Activated naive CD4-positive, alpha-beta T cell treated with anti-CD3 and anti-CD28 coated beads, Interleukin-2, amount 10 ng/mL, durations not matched to agents 7 days and 5 days (primary cell): ENCODE measurements at regions not wholly inside any gene's neighbourhood (a gene's known extent, or its start where the extent isn't known, plus 50 kb on each side); places are given as distances from the start of the nearest gene placed in this dataset.

Experiments
- CTCF ChIA-PET: fragments of 350-600 bp; sonication (Branson Sonifier 250); formaldehyde crosslinking; loops from one replicate; lab custom pipeline; 2021; ENCODE audit warnings: antibody characterized with exemption; lab: Charles Lee
- DNase-seq: peaks from one replicate; pipeline ENCODE4 v3.0.0-alpha.2; 2020
- H3K27ac Mint-ChIP-seq: one replicate; pipeline ENCODE4 v1.8.0; 2021; ENCODE audit warnings: mild to moderate bottlenecking, moderate library complexity, mixed read lengths
- H3K27me3 Mint-ChIP-seq: one replicate; pipeline ENCODE4 v1.8.0; 2021; ENCODE audit warnings: mild to moderate bottlenecking, mixed read lengths
- H3K36me3 Mint-ChIP-seq: one replicate; pipeline ENCODE4 v1.8.0; 2021; ENCODE audit warnings: mixed read lengths
- H3K4me1 Mint-ChIP-seq: one replicate; pipeline ENCODE4 v1.8.0; 2021; ENCODE audit warnings: mixed read lengths
- H3K4me3 Mint-ChIP-seq: one replicate; pipeline ENCODE4 v1.8.0; 2021; ENCODE audit warnings: mild to moderate bottlenecking, moderate library complexity, mixed read lengths
- H3K9me3 Mint-ChIP-seq: one replicate; pipeline ENCODE4 v1.8.0; 2021; ENCODE audit warnings: mixed read lengths

- CTCF ChIA-PET = no interaction called here
- peak; percentile 75 for DNase-seq
- Mint-ChIP-seq H3K27ac (no peak overlapping the region), H3K4me1 (peaks cover 11% of the 10 kb centered on the region), H3K4me3 (peak overlapping the region; percentile 62), H3K36me3 (no peaks in the 10 kb centered on the region), H3K27me3 (peaks cover 23% of the 10 kb centered on the region), H3K9me3 (no peaks in the 10 kb centered on the region)
These were observed 66.2 kb upstream of the IRF2BP2 start for GRCh38 chr1:234676103-234676594.

- peaks cover 23% of the 10 kb centered on the region for H3K27me3 Mint-ChIP-seq
- H3K4me1 Mint-ChIP-seq = peaks cover 11% of the 10 kb centered on the region
- no peaks in the 10 kb centered on the region for H3K9me3 Mint-ChIP-seq
- no peak for DNase-seq
- H3K27ac Mint-ChIP-seq = peak overlapping the region; percentile 1
- H3K4me3 Mint-ChIP-seq = peak overlapping the region; percentile 62
- CTCF ChIA-PET = no interaction called here
- H3K36me3 Mint-ChIP-seq = no peaks in the 10 kb centered on the region
These were observed 65.6 kb upstream of the IRF2BP2 start for GRCh38 chr1:234675572-234675971.

GRCh38 chr1:234675006-234675405 lies 65.0 kb upstream of the IRF2BP2 start:
- CTCF ChIA-PET = no interaction called here
- H3K4me3 Mint-ChIP-seq = no peak overlapping the region

GRCh38 chr1:234674218-234674815 lies 64.3 kb upstream of the IRF2BP2 start:
- Mint-ChIP-seq H3K27me3 (peaks cover 28% of the 10 kb centered on the region), H3K36me3 (no peaks in the 10 kb centered on the region), H3K4me1 (peaks cover 11% of the 10 kb centered on the region), H3K27ac (no peak overlapping the region), H3K4me3 (no peak overlapping the region), H3K9me3 (no peaks in the 10 kb centered on the region)
- no peak for DNase-seq
- CTCF ChIA-PET = interaction anchor here (0.6 kb wide), 1 partner anchor 29 kb away, joined by 3 read pairs; no protein-coding TSS in a partner anchor

More at GRCh38 chr1:234675006-234675405, 65.0 kb upstream of the IRF2BP2 start:
- Mint-ChIP-seq H3K27me3 (peaks cover 26% of the 10 kb centered on the region), H3K9me3 (no peaks in the 10 kb centered on the region), H3K36me3 (no peaks in the 10 kb centered on the region), H3K27ac (no peak overlapping the region), H3K4me1 (peaks cover 11% of the 10 kb centered on the region)
- DNase-seq = no peak

- Mint-ChIP-seq H3K27ac (no peak overlapping the region), H3K9me3 (no peaks in the 10 kb centered on the region), H3K4me3 (no peak overlapping the region), H3K27me3 (peaks cover 28% of the 10 kb centered on the region), H3K36me3 (no peaks in the 10 kb centered on the region), H3K4me1 (peaks cover 11% of the 10 kb centered on the region)
- CTCF ChIA-PET = no interaction called here
- DNase-seq = no peak
These were observed 62.6 kb upstream of the IRF2BP2 start for GRCh38 chr1:234672349-234673135.

DNA sequence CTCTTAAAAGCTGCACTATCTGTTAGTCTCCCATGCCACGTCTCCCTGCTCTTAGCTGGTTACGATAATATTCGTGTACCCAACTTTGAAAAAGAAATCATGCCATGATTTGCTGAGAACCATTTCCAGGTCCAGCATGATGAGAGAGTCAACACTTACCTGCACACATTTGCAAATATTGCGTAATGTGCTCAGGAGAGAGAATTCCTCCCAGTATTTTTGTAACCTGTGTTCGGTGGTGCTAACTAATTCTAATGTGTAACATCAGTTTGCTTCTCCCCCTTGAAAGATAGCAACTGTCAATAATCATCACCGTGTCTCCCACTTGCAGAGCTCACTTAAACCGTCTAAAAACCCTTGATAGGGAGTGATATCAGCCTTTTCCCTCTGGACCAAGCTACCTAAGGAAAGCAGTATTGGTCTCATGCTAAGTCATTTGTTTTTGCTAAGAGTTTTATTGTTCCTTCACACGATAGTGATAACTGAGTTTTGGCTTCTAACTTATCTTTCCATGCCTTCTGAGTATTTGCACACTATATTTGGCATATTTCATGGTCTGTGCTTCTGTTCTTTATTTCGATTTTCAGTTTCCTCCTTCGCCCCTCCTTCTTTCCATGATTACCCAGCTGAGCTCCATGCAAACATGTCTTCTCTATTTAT lies 61.1 kb upstream of the IRF2BP2 start:
- H3K4me3 Mint-ChIP-seq = no peak overlapping the region
- peaks cover 25% of the 10 kb centered on the region for H3K27me3 Mint-ChIP-seq
- peaks cover 6% of the 10 kb centered on the region for H3K4me1 Mint-ChIP-seq
- no peak for DNase-seq
- no peaks in the 10 kb centered on the region for H3K36me3 Mint-ChIP-seq
- CTCF ChIA-PET = interaction anchor here (0.7 kb wide), 1 partner anchor 38 kb away, joined by 4 read pairs; no protein-coding TSS in a partner anchor
- H3K9me3 Mint-ChIP-seq = no peaks in the 10 kb centered on the region
- no peak overlapping the region for H3K27ac Mint-ChIP-seq

- DNase-seq = no peak
- Mint-ChIP-seq H3K9me3 (no peaks in the 10 kb centered on the region), H3K27ac (no peak overlapping the region), H3K4me1 (no peaks in the 10 kb centered on the region), H3K4me3 (no peak overlapping the region), H3K36me3 (no peaks in the 10 kb centered on the region), H3K27me3 (peaks cover 22% of the 10 kb centered on the region)
- CTCF ChIA-PET = no interaction called here
These were observed 59.5 kb upstream of the IRF2BP2 start for GRCh38 chr1:234669499-234669898.

DNA sequence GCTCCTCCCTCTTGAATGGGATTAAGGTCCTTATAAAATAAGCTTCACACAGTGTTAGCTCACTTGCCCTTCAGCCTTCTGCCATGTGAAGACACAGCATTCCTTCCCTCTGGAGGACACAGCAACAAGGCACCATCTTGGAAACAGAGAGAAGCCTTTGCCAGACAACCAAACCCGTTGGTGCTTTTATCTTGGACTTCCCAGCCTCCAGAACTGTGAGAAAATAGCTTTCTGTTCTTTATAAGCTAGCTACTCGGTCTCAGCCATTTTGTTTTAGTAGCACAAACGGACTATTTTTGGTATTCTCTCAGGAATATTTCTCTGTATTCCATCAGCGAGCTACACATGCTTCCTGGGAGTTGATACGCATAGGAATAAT lies 58.6 kb upstream of the IRF2BP2 start:
- H3K4me3 Mint-ChIP-seq = no peak overlapping the region
- no peaks in the 10 kb centered on the region for H3K9me3 Mint-ChIP-seq
- H3K27ac Mint-ChIP-seq = no peak overlapping the region
- H3K36me3 Mint-ChIP-seq = no peaks in the 10 kb centered on the region
- H3K4me1 Mint-ChIP-seq = no peaks in the 10 kb centered on the region
- DNase-seq = no peak
- peaks cover 16% of the 10 kb centered on the region for H3K27me3 Mint-ChIP-seq
- CTCF ChIA-PET = no interaction called here

GRCh38 chr1:234667600-234668576 lies 57.9 kb upstream of the IRF2BP2 start:
- H3K27ac Mint-ChIP-seq = no peak overlapping the region
- CTCF ChIA-PET = no interaction called here
- H3K36me3 Mint-ChIP-seq = no peaks in the 10 kb centered on the region
- peaks cover 15% of the 10 kb centered on the region for H3K27me3 Mint-ChIP-seq
- DNase-seq = no peak
- no peaks in the 10 kb centered on the region for H3K4me1 Mint-ChIP-seq
- H3K4me3 Mint-ChIP-seq = no peak overlapping the region
- H3K9me3 Mint-ChIP-seq = no peaks in the 10 kb centered on the region

- no peaks in the 10 kb centered on the region for H3K4me1 Mint-ChIP-seq
- no peak overlapping the region for H3K27ac Mint-ChIP-seq
- H3K36me3 Mint-ChIP-seq = no peaks in the 10 kb centered on the region
- CTCF ChIA-PET = no interaction called here
- peaks cover 10% of the 10 kb centered on the region for H3K27me3 Mint-ChIP-seq
- no peak overlapping the region for H3K4me3 Mint-ChIP-seq
- DNase-seq = no peak
- no peaks in the 10 kb centered on the region for H3K9me3 Mint-ChIP-seq
These were observed 56.8 kb upstream of the IRF2BP2 start for GRCh38 chr1:234666761-234667160.

- H3K27me3 Mint-ChIP-seq = peaks cover 10% of the 10 kb centered on the region
- H3K27ac Mint-ChIP-seq = no peak overlapping the region
- H3K4me1 Mint-ChIP-seq = no peaks in the 10 kb centered on the region
- H3K4me3 Mint-ChIP-seq = no peak overlapping the region
- H3K9me3 Mint-ChIP-seq = no peaks in the 10 kb centered on the region
- CTCF ChIA-PET = no interaction called here
- H3K36me3 Mint-ChIP-seq = no peaks in the 10 kb centered on the region
- DNase-seq = no peak
These were observed 56.1 kb upstream of the IRF2BP2 start for GRCh38 chr1:234665975-234666605.

GRCh38 chr1:234662148-234662547 lies 52.2 kb upstream of the IRF2BP2 start:
- no peaks in the 10 kb centered on the region for H3K36me3 Mint-ChIP-seq
- H3K4me1 Mint-ChIP-seq = peaks cover 2% of the 10 kb centered on the region
- no peak for DNase-seq
- no peak overlapping the region for H3K4me3 Mint-ChIP-seq
- CTCF ChIA-PET = interaction anchor here (0.7 kb wide), 1 partner anchor 16 kb away, joined by 3 read pairs; no protein-coding TSS in a partner anchor
- peaks cover 5% of the 10 kb centered on the region for H3K27me3 Mint-ChIP-seq
- H3K9me3 Mint-ChIP-seq = no peaks in the 10 kb centered on the region
- no peak overlapping the region for H3K27ac Mint-ChIP-seq

GRCh38 chr1:234661317-234661928 lies 51.4 kb upstream of the IRF2BP2 start:
- Mint-ChIP-seq H3K27me3 (peaks cover 5% of the 10 kb centered on the region), H3K9me3 (no peaks in the 10 kb centered on the region), H3K27ac (no peak overlapping the region), H3K4me1 (peaks cover 5% of the 10 kb centered on the region), H3K36me3 (no peaks in the 10 kb centered on the region), H3K4me3 (no peak overlapping the region)
- CTCF ChIA-PET = interaction anchor here (0.7 kb wide), 1 partner anchor 15 kb away, joined by 3 read pairs; no protein-coding TSS in a partner anchor
- no peak for DNase-seq
